ENCODE measurements at regions not wholly inside any gene's neighbourhood (a gene's known extent, or its start where the extent isn't known, plus 50 kb on each side); places are given as distances from the start of the nearest gene placed in this dataset.

DNA sequence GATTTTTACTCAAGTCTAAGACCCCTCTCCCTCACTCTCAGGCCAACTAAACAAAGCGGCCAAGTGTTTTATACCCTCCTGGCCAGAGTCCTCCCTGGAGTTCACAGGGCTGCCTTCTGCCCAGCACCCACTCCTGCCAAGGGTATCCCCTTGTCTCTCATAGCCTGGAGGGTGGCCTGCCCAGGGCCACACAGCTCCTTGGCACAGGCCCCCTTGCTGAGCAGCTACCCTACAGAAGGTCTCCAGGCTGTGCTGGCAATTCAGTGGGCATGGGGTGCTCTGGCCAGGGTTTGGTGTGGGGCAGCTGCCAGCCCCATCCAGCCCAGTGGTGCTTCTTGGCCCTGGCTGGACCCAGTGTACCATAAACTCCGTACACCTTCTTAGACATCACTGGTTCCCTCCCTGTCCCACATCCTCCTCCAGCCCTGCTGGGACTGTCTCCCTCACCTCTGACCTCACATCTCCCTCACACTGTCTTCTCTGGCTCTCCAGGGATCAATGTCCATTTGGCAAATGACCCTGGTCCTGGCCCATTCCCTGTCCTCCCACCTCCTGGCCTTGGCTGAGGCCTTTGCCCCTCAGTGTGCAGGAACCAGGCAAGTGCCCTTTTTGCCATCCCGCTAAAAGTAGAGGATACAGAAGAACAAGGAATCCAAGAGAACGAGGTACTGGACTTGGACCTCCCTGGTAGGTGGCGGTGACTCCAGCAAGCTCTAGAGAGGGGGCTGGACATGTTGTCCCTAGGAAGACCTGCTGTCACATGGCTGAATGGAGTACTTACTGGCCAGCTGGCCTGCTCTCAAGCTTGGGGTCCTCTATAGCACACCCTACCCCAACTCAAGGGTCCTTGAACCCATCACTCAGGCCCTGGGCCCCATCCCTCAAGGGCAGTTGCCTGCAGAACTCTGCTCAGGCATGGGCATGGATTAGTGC, 50.0 kb upstream of the TRPM1 start:
- Histone ChIP-seq H3K27me3 (ENCODE audit: control insufficient read depth, insufficient read depth, low read length) (peaks cover 7% of the 10 kb centered on the region), H3K4me3 (ENCODE audit: low read depth, low read length) (no peak overlapping the region), H3K36me3 (ENCODE audit: control insufficient read depth, insufficient read depth, low read length) (no peaks in the 10 kb centered on the region)
- ChIA-PET POLR2A (no interaction called here), CTCF (interaction anchor here (0.6 kb wide), 1 partner anchor 208 kb away, joined by 4 read pairs; no protein-coding TSS in a partner anchor)
- DNase-seq (ENCODE audit: low read depth): no peak
- TF ChIP-seq, protein P1, sequence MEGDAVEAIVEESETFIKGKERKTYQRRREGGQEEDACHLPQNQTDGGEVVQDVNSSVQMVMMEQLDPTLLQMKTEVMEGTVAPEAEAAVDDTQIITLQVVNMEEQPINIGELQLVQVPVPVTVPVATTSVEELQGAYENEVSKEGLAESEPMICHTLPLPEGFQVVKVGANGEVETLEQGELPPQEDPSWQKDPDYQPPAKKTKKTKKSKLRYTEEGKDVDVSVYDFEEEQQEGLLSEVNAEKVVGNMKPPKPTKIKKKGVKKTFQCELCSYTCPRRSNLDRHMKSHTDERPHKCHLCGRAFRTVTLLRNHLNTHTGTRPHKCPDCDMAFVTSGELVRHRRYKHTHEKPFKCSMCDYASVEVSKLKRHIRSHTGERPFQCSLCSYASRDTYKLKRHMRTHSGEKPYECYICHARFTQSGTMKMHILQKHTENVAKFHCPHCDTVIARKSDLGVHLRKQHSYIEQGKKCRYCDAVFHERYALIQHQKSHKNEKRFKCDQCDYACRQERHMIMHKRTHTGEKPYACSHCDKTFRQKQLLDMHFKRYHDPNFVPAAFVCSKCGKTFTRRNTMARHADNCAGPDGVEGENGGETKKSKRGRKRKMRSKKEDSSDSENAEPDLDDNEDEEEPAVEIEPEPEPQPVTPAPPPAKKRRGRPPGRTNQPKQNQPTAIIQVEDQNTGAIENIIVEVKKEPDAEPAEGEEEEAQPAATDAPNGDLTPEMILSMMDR (IDR thresholded peaks at IDR 0.05; ENCODE audit: insufficient read depth, low read depth, low read length): no peak

DNA sequence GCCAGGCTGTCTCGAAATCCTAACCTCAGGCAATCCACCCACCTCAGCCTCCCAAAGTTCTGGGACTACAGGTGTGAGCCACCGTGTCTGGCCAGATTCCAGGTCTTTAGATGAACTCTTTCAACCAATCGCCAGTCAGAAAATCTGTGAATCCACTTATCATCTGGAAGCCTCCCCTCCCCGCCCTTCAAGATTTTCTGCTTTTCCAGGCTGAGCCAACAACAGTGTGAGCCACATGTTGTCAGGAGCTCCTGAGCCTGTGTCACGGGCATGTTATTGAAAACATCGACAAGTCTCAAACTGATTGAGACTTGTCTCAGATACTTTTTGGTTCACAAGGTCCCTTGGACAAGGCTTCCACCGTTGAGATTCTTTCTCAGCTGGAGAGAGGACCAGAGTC, 52.0 kb upstream of the TRPM1 start:
- ChIA-PET POLR2A (no interaction called here), CTCF (no interaction called here)
- H3K4me3 ChIP-seq (ENCODE audit: low read depth, low read length): no peak overlapping the region

DNA sequence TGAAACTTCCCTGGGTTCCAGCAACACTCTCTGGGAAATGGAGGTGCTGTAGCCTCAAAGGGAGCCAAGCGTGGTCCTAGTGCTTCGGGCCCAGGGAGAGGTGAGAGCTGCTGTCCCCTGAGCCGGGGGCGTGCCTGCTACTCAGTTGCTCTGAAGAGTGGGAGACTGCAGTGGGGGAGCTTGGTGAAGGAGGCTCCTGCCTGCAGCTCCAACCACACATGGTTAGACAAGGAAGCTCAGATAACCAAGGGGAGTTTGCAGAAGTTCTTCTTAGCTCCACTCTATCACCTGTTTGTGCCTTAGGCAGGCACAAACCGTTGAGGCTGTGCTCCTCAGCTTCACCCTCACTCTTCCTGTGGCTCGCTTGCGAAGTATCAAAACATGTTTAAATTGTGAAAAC, 53.6 kb upstream of the TRPM1 start:
- Histone ChIP-seq H3K36me3 (ENCODE audit: control insufficient read depth, insufficient read depth, low read length) (no peaks in the 10 kb centered on the region), H3K4me3 (ENCODE audit: low read depth, low read length) (no peak overlapping the region), H3K27me3 (ENCODE audit: control insufficient read depth, insufficient read depth, low read length) (peaks cover 10% of the 10 kb centered on the region)
- DNase-seq (ENCODE audit: low read depth): no peak
- ChIA-PET POLR2A (no interaction called here), CTCF (interaction anchor here (0.7 kb wide), 1 partner anchor 13 kb away, joined by 3 read pairs; no protein-coding TSS in a partner anchor)
- TF ChIP-seq, protein P1 (IDR thresholded peaks at IDR 0.05; ENCODE audit: insufficient read depth, low read depth, low read length): no peak

More for the DNA sequence above, 52.0 kb upstream of the TRPM1 start:
- Histone ChIP-seq H3K36me3 (ENCODE audit: control insufficient read depth, insufficient read depth, low read length) (no peaks in the 10 kb centered on the region), H3K27me3 (ENCODE audit: control insufficient read depth, insufficient read depth, low read length) (peaks cover 6% of the 10 kb centered on the region)
- TF ChIP-seq, protein P1 (IDR thresholded peaks at IDR 0.05; ENCODE audit: insufficient read depth, low read depth, low read length): no peak
- no peak for DNase-seq (ENCODE audit: low read depth)

GRCh38 chr15:31156226-31156625, 54.7 kb upstream of the TRPM1 start:
- DNase-seq (ENCODE audit: low read depth): no peak
- H3K4me3 ChIP-seq (ENCODE audit: low read depth, low read length): no peak overlapping the region
- CTCF ChIA-PET: no interaction called here
- peaks cover 10% of the 10 kb centered on the region for H3K27me3 ChIP-seq (ENCODE audit: control insufficient read depth, insufficient read depth, low read length)
- TF ChIP-seq, protein P1 (IDR thresholded peaks at IDR 0.05; ENCODE audit: insufficient read depth, low read depth, low read length): no peak
- no peaks in the 10 kb centered on the region for H3K36me3 ChIP-seq (ENCODE audit: control insufficient read depth, insufficient read depth, low read length)
- POLR2A ChIA-PET: no interaction called here

DNA sequence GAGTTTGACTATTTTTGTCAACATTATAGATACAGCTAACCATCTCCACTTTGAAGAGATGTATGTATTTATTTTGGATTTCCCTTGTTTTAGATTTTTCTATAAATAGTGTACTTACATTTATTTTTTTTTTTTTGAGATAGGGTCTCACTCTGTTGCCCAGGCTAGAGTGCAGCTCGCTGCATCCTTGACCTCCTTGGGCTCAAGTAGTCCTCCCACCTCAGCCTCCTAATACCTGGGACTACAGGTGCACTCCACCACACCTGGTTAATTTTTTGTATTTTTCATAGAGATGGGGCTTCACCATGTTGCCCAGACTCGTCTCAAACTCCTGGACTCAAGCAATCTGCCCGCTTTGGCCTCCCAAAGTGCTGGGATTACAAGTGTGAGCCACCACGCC, 55.3 kb upstream of the TRPM1 start:
- CTCF ChIA-PET: no interaction called here
- H3K36me3 ChIP-seq (ENCODE audit: control insufficient read depth, insufficient read depth, low read length): no peaks in the 10 kb centered on the region
- TF ChIP-seq, protein P1 (IDR thresholded peaks at IDR 0.05; ENCODE audit: insufficient read depth, low read depth, low read length): no peak
- no peak for DNase-seq (ENCODE audit: low read depth)
- H3K27me3 ChIP-seq (ENCODE audit: control insufficient read depth, insufficient read depth, low read length): peaks cover 10% of the 10 kb centered on the region
- POLR2A ChIA-PET: no interaction called here
- H3K4me3 ChIP-seq (ENCODE audit: low read depth, low read length): no peak overlapping the region
